Transverse colon (tissue), 3 donors: ENCODE measurements at regions not wholly inside any gene's neighbourhood (a gene's known extent, or its start where the extent isn't known, plus 50 kb on each side); places are given as distances from the start of the nearest gene placed in this dataset.

Experiments used
- CTCF ChIP-seq, 5 experiments: fragments of 200-600 bp in 3 of 5; fragments of 450-650 bp in 2 of 5; sonication (generic) in 3 of 5; IDR thresholded peaks; 1 replicate in 2 of 5; 2 replicates in 3 of 5; pipeline ENCODE4 v1.5.1; 2016 to 2017; ENCODE audit warnings: antibody characterized with exemption in 5 of 5, inconsistent platforms in 3 of 5, mild to moderate bottlenecking in 2 of 5, moderate library complexity in 1 of 5
- POLR2A ChIP-seq: fragments of 450-650 bp; IDR thresholded peaks from one replicate; pipeline ENCODE4 v1.6.1; 2016; ENCODE audit warnings: antibody characterized with exemption, mild to moderate bottlenecking, moderate library complexity

GRCh38 chr6:113104541-113104940 lies 752.6 kb upstream of the MARCKS start:
- TF ChIP-seq CTCF (IDR thresholded peaks at IDR 0.05) (no peak), POLR2A (no peak)
